ENCODE measurements at regions not wholly inside any gene's neighbourhood (a gene's known extent, or its start where the extent isn't known, plus 50 kb on each side); places are given as distances from the start of the nearest gene placed in this dataset.

DNA sequence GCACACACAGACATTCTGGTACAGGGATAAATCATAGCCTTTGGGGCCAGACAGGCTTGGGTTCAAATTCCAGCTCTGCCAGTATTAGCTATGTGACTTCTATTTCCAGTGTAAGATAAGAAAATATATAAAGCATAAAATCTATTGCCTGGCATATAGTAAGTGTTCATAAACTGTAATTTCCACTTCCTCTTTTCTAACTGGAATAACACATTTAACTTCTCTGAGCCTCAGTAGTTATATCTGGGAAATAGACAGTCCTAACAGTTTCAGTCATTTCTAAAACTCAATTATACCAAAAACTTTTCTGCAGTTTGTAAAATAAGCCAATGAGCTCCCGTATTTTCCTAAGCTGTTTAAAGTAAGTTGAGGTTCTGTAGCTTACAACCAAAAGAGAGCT lies 351.4 kb downstream of the ZNF326 start:
- no peaks in the 10 kb centered on the region for H3K4me1 ChIP-seq (ENCODE audit: control insufficient read depth in 1 of 2, insufficient read depth in 2 of 2, low read length in 2 of 2)
- no peak overlapping the region for H3K4me3 ChIP-seq (replicated peaks in 1 of 2; ENCODE audit: low read depth in 1 of 2, low read length in 2 of 2)
- no peaks in the 10 kb centered on the region for H3K9me2 ChIP-seq (ENCODE audit: insufficient read depth)
- RAD21 ChIA-PET (ENCODE audit: low non-redundant PET in 1 of 2, low total read pairs in 2 of 2, uncharacterized antibody in 2 of 2, unreplicated experiment in 2 of 2): no interaction called here
- H3K9ac ChIP-seq (ENCODE audit: low read length): no peak overlapping the region
- H3K36me3 ChIP-seq (ENCODE audit: control insufficient read depth in 1 of 2, insufficient read depth in 2 of 2, low read length in 2 of 2): no peaks in the 10 kb centered on the region
- no peaks in the 10 kb centered on the region; a peak in 1 of 4 replicates for H3K9me3 ChIP-seq (ENCODE audit: control insufficient read depth in 1 of 2, insufficient read depth in 1 of 2, low read depth in 1 of 2, low read length in 2 of 2)
- no peaks in the 10 kb centered on the region for H4K20me1 ChIP-seq (ENCODE audit: insufficient read depth)
- H2AFZ ChIP-seq (ENCODE audit: low read depth, low read length, poor library complexity, severe bottlenecking): no peak overlapping the region
- no peak overlapping the region for H3K27ac ChIP-seq (ENCODE audit: low read depth, low read length)
- POLR2A ChIA-PET: no interaction called here
- H3K27me3 ChIP-seq (ENCODE audit: insufficient read depth, low read length): 0 out of 2 replicates have a peak, but pooled peaks cover 3% of the 10 kb centered on the region
- TF ChIP-seq ELF1 (IDR thresholded peaks at IDR 0.05; ENCODE audit: borderline replicate concordance, low read depth) (no peak), POLR2A (IDR thresholded peaks at IDR 0.05; ENCODE audit: borderline replicate concordance, extremely low read depth, insufficient read depth, insufficient read length) (no peak), RAD21 (IDR thresholded peaks at IDR 0.05; ENCODE audit: low read depth) (no peak), FOSL1 (IDR thresholded peaks at IDR 0.05; ENCODE audit: low read depth) (no peak), CBX3 (IDR thresholded peaks at IDR 0.05; ENCODE audit: low read depth) (no peak), SP1 (IDR thresholded peaks at IDR 0.05; ENCODE audit: low read depth) (no peak), ZFX (IDR thresholded peaks at IDR 0.05) (no peak), CEBPB (IDR thresholded peaks at IDR 0.05; ENCODE audit: low read depth) (no peak), EZH2phosphoT487 (IDR thresholded peaks at IDR 0.05; ENCODE audit: borderline replicate concordance) (no peak), SRF (IDR thresholded peaks at IDR 0.05; ENCODE audit: low read depth) (no peak), POLR2AphosphoS5 (IDR thresholded peaks at IDR 0.05; ENCODE audit: low read depth, low read length) (no peak), YY1 (IDR thresholded peaks at IDR 0.05; ENCODE audit: extremely low read depth, insufficient replicate concordance, low read depth, low read length) (no peak), SIN3A (IDR thresholded peaks at IDR 0.05; ENCODE audit: low read depth) (no peak), ZNF274 (IDR thresholded peaks at IDR 0.05; ENCODE audit: low read depth, low read length) (no peak), EGR1 (IDR thresholded peaks at IDR 0.05; ENCODE audit: low read depth) (no peak), TCF7L2 (IDR thresholded peaks at IDR 0.05; ENCODE audit: borderline replicate concordance, extremely low read depth, insufficient read depth, insufficient read length) (no peak)
- TF ChIP-seq, protein P1, sequence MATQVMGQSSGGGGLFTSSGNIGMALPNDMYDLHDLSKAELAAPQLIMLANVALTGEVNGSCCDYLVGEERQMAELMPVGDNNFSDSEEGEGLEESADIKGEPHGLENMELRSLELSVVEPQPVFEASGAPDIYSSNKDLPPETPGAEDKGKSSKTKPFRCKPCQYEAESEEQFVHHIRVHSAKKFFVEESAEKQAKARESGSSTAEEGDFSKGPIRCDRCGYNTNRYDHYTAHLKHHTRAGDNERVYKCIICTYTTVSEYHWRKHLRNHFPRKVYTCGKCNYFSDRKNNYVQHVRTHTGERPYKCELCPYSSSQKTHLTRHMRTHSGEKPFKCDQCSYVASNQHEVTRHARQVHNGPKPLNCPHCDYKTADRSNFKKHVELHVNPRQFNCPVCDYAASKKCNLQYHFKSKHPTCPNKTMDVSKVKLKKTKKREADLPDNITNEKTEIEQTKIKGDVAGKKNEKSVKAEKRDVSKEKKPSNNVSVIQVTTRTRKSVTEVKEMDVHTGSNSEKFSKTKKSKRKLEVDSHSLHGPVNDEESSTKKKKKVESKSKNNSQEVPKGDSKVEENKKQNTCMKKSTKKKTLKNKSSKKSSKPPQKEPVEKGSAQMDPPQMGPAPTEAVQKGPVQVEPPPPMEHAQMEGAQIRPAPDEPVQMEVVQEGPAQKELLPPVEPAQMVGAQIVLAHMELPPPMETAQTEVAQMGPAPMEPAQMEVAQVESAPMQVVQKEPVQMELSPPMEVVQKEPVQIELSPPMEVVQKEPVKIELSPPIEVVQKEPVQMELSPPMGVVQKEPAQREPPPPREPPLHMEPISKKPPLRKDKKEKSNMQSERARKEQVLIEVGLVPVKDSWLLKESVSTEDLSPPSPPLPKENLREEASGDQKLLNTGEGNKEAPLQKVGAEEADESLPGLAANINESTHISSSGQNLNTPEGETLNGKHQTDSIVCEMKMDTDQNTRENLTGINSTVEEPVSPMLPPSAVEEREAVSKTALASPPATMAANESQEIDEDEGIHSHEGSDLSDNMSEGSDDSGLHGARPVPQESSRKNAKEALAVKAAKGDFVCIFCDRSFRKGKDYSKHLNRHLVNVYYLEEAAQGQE (IDR thresholded peaks at IDR 0.05; ENCODE audit: low read depth): no peak
- TF ChIP-seq, protein P2, sequence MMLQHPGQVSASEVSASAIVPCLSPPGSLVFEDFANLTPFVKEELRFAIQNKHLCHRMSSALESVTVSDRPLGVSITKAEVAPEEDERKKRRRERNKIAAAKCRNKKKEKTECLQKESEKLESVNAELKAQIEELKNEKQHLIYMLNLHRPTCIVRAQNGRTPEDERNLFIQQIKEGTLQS (IDR thresholded peaks at IDR 0.05): no peak
- TF ChIP-seq, protein P3, sequence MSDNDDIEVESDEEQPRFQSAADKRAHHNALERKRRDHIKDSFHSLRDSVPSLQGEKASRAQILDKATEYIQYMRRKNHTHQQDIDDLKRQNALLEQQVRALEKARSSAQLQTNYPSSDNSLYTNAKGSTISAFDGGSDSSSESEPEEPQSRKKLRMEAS (IDR thresholded peaks at IDR 0.05): no peak
- TF ChIP-seq, protein P4, sequence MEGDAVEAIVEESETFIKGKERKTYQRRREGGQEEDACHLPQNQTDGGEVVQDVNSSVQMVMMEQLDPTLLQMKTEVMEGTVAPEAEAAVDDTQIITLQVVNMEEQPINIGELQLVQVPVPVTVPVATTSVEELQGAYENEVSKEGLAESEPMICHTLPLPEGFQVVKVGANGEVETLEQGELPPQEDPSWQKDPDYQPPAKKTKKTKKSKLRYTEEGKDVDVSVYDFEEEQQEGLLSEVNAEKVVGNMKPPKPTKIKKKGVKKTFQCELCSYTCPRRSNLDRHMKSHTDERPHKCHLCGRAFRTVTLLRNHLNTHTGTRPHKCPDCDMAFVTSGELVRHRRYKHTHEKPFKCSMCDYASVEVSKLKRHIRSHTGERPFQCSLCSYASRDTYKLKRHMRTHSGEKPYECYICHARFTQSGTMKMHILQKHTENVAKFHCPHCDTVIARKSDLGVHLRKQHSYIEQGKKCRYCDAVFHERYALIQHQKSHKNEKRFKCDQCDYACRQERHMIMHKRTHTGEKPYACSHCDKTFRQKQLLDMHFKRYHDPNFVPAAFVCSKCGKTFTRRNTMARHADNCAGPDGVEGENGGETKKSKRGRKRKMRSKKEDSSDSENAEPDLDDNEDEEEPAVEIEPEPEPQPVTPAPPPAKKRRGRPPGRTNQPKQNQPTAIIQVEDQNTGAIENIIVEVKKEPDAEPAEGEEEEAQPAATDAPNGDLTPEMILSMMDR (IDR thresholded peaks at IDR 0.05 in 2 of 3, conservative IDR thresholded peaks at IDR 0.05 in 1 of 3; ENCODE audit: borderline replicate concordance in 1 of 3, insufficient read depth in 1 of 3, low read depth in 2 of 3, low read length in 2 of 3): no peak
- no peak for DNase-seq (ENCODE audit: low read depth, low spot score)
- no peak overlapping the region for H3K4me2 ChIP-seq (ENCODE audit: low read length)
- ATAC-seq: no peak
- intact Hi-C loops (cut with micrococcal nuclease): no loop called here
- CTCF ChIA-PET: no interaction called here
- no TSS peak for BruUV-seq (replicated peaks)
- H3K79me2 ChIP-seq (ENCODE audit: insufficient read depth, low read length): no peaks in the 10 kb centered on the region
